Hepatocyte (in vitro differentiated cells): ENCODE measurements at regions not wholly inside any gene's neighbourhood (a gene's known extent, or its start where the extent isn't known, plus 50 kb on each side); places are given as distances from the start of the nearest gene placed in this dataset.

Experiments
- EZH2 ChIP-seq: fragments of 200-600 bp; sonication (generic); IDR thresholded peaks from 2 replicates; pipeline ENCODE4 v1.6.1; 2016; ENCODE audit warnings: antibody characterized with exemption, mild to moderate bottlenecking, borderline replicate concordance
- TF ChIP-seq, protein P1 (sequence below): fragments of 200-600 bp; sonication (generic); IDR thresholded peaks from 2 replicates; pipeline ENCODE4 v1.5.1; 2016; ENCODE audit warnings: antibody characterized with exemption, mild to moderate bottlenecking; ENCODE audit not compliant: poor library complexity

DNA sequence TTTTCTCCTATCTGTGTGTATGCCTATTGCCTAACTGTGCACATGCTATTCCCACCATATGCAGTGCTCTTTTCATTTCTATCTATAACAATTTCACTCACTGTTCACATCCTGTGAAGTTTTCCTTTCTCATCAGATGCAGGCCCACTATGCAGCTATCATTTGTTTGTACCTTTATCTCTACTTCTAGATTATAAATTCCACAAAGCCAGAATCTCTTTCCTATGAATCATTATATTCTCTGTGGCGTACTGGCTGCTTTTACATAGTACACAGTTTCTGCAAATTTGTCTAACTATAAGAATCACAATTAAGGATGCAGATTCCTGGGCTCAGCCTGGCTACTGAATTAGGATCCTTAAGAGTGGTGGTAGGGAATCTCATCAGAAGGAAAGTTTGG is 600.8 kb upstream of the ARRDC3 start:
- TF ChIP-seq, protein P1, sequence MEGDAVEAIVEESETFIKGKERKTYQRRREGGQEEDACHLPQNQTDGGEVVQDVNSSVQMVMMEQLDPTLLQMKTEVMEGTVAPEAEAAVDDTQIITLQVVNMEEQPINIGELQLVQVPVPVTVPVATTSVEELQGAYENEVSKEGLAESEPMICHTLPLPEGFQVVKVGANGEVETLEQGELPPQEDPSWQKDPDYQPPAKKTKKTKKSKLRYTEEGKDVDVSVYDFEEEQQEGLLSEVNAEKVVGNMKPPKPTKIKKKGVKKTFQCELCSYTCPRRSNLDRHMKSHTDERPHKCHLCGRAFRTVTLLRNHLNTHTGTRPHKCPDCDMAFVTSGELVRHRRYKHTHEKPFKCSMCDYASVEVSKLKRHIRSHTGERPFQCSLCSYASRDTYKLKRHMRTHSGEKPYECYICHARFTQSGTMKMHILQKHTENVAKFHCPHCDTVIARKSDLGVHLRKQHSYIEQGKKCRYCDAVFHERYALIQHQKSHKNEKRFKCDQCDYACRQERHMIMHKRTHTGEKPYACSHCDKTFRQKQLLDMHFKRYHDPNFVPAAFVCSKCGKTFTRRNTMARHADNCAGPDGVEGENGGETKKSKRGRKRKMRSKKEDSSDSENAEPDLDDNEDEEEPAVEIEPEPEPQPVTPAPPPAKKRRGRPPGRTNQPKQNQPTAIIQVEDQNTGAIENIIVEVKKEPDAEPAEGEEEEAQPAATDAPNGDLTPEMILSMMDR = no peak
- no peak for TF ChIP-seq EZH2
